K562 (cell line): ENCODE measurements at regions not wholly inside any gene's neighbourhood (a gene's known extent, or its start where the extent isn't known, plus 50 kb on each side); places are given as distances from the start of the nearest gene placed in this dataset.

Experiments used
- ATAC-seq: fragments of 200-7000 bp; cut with Tn5 transposase; 3 replicates; pipeline ENCODE4 v1.9.1; 2020; ENCODE audit warnings: moderate library complexity
- BruUV-seq: library from RNA; stranded (reverse); fragments of 400-500 nt; replicated peaks from 2 replicates; lab custom pipeline; 2021; lab: Mats Ljungman, UMichigan
- CTCF ChIA-PET: fragments of 300-600 bp; formaldehyde crosslinking; extraction: SDS; loops from one replicate; lab custom pipeline; 2021; ENCODE audit warnings: low intra/inter-chr PET ratio; lab: Yijun Ruan, JAX
- POLR2A ChIA-PET: fragments of 300-600, 350-650 bp; sonication (Branson Sonifier 250); formaldehyde crosslinking; extraction: SDS; loops from one replicate; lab custom pipeline; 2021; ENCODE audit warnings: antibody characterized with exemption, inconsistent platforms; lab: Yijun Ruan, JAX
- DNase-seq, 4 experiments: peaks; one replicate each; pipeline versions ENCODE4 v3.0.0 to v3.0.0-alpha.2; 2011 to 2018; ENCODE audit warnings: low spot score in 3 of 4, mixed read lengths in 3 of 4; ENCODE audit errors: extremely low read depth in 1 of 4
- FAIRE-seq: peaks from 2 replicates; lab custom pipeline; 2011; peaks lifted over from hg19 to GRCh38; lab: Jason Lieb, UNC
- H2AFZ ChIP-seq: 2 replicates; pipeline ENCODE4 v1.6.0; 2011; ENCODE audit warnings: low read depth, low read length, control low read depth, inconsistent platforms
- H3K27ac ChIP-seq: fragments of 200-600 bp; 3 replicates; pipeline ENCODE4 v1.8.0; 2011; ENCODE audit warnings: low read depth, mild to moderate bottlenecking, control low read depth, inconsistent platforms, low read length, moderate library complexity, mixed read lengths; ENCODE audit errors: extremely low read depth
- H3K27me3 ChIP-seq, 2 experiments: fragments of 300-600 bp in 1 of 2; 2 replicates in 1 of 2; 3 replicates in 1 of 2; pipeline versions ENCODE4 v1.6.0 to v1.8.0; 2011; ENCODE audit warnings: inconsistent platforms in 2 of 2, low read length in 2 of 2, mild to moderate bottlenecking in 1 of 2, mixed read lengths in 1 of 2, moderate library complexity in 1 of 2; ENCODE audit not compliant: control insufficient read depth in 2 of 2, insufficient read depth in 2 of 2
- H3K36me3 ChIP-seq: fragments of 300-600 bp; 3 replicates; pipeline ENCODE4 v1.8.0; 2011; ENCODE audit warnings: mild to moderate bottlenecking, low read length, inconsistent platforms; ENCODE audit not compliant: control insufficient read depth, insufficient read depth
- H3K4me1 ChIP-seq, 2 experiments: fragments of 200-600 bp in 1 of 2; replicated peaks in 1 of 2; 2 replicates in 1 of 2; 3 replicates in 1 of 2; pipeline versions ENCODE4 v1.5.1 to v1.8.0; 2011; ENCODE audit warnings: inconsistent platforms in 2 of 2, low read length in 2 of 2, mild to moderate bottlenecking in 1 of 2, mixed read lengths in 1 of 2, moderate library complexity in 1 of 2; ENCODE audit not compliant: control insufficient read depth in 2 of 2, insufficient read depth in 2 of 2
- H3K4me2 ChIP-seq: 2 replicates; pipeline ENCODE4 v1.6.1; 2011; ENCODE audit warnings: low read length, control low read depth, inconsistent platforms, mixed read lengths; ENCODE audit not compliant: insufficient read depth
- H3K4me3 ChIP-seq: fragments of 200-600 bp; sonication (generic), shearing (Covaris generic); 2 replicates; pipeline ENCODE4 v1.5.1; 2016; ENCODE audit warnings: control low read depth, inconsistent platforms
- H3K79me2 ChIP-seq: fragments of 200-600 bp; 3 replicates; pipeline ENCODE4 v1.8.0; 2011; ENCODE audit warnings: low read length, inconsistent platforms; ENCODE audit not compliant: control insufficient read depth, insufficient read depth
- H3K9ac ChIP-seq, 2 experiments: 2 replicates each; pipeline versions ENCODE4 v1.6.0 to v1.6.1; 2011; ENCODE audit warnings: low read depth in 2 of 2, low read length in 2 of 2, control low read depth in 1 of 2, inconsistent platforms in 1 of 2, mild to moderate bottlenecking in 1 of 2, mixed read lengths in 1 of 2; ENCODE audit not compliant: insufficient read depth in 1 of 2
- H3K9me1 ChIP-seq: one replicate; pipeline ENCODE4 v1.6.0; 2011; ENCODE audit warnings: inconsistent platforms, mild to moderate bottlenecking, low read length, moderate library complexity; ENCODE audit not compliant: control insufficient read depth, insufficient read depth
- H3K9me3 ChIP-seq: replicated peaks from 2 replicates; pipeline ENCODE4 v1.5.1; 2011; ENCODE audit warnings: low read depth, low read length, inconsistent platforms; ENCODE audit not compliant: control insufficient read depth, insufficient read depth
- H4K20me1 ChIP-seq: replicated peaks from 2 replicates; pipeline ENCODE4 v1.6.1; 2011; ENCODE audit warnings: low read length, inconsistent platforms, mixed read lengths; ENCODE audit not compliant: control insufficient read depth, insufficient read depth
- ETS1 ChIP-seq: conservative IDR thresholded peaks from 2 replicates; pipeline ENCODE4 v1.6.1; 2011; ENCODE audit warnings: low read depth, mild to moderate bottlenecking, low read length; ENCODE audit not compliant: control insufficient read depth
- GABPB1 ChIP-seq: sonication (generic); formaldehyde crosslinking; IDR thresholded peaks from 2 replicates; pipeline ENCODE4 v1.8.0; 2022; ENCODE audit warnings: mild to moderate bottlenecking, missing genetic modification reagents
- NCOA1 ChIP-seq: fragments of 450-650 bp; IDR thresholded peaks from 2 replicates; pipeline ENCODE4 v1.6.1; 2016; ENCODE audit warnings: low read depth
- RBM39 ChIP-seq: fragments of 200-400 bp; formaldehyde crosslinking; optimal IDR thresholded peaks from 2 replicates; pipeline ENCODE3; 2018; ENCODE audit warnings: low read depth, low read length
- SNAPC5 ChIP-seq: fragments of 250-450 bp; sonication (Bioruptor Pico); IDR thresholded peaks from 2 replicates; pipeline ENCODE4 v1.8.0; 2021; ENCODE audit warnings: moderate library complexity, mild to moderate bottlenecking, inconsistent platforms
- ZBTB33 ChIP-seq: sonication (generic); formaldehyde crosslinking; IDR thresholded peaks from 2 replicates; pipeline ENCODE4 v1.8.1; 2023; ENCODE audit warnings: mild to moderate bottlenecking, missing genetic modification reagents
- WGBS: fragments of 100-300 bp; shearing (Covaris generic); methylation state at CpG from one replicate; pipeline ENCODE4 v1.1.6; 2016; ENCODE audit warnings: low coverage, mixed read lengths; ENCODE audit not compliant: insufficient coverage; ENCODE audit errors: missing lambda C conversion rate; 5-methylcytosine and 5-hydroxymethylcytosine counted together
- in situ Hi-C: fragments of 300-500 bp; cut with MboI; formaldehyde crosslinking; loops from 4 replicates; pipeline ENCODE4 v1.15.0; 2018; ENCODE audit warnings: inconsistent platforms, mixed read lengths
- intact Hi-C: fragments of 100-400 bp; cut with micrococcal nuclease; formaldehyde crosslinking; loops from 2 replicates; pipeline ENCODE4 v1.14.2; 2022

DNA sequence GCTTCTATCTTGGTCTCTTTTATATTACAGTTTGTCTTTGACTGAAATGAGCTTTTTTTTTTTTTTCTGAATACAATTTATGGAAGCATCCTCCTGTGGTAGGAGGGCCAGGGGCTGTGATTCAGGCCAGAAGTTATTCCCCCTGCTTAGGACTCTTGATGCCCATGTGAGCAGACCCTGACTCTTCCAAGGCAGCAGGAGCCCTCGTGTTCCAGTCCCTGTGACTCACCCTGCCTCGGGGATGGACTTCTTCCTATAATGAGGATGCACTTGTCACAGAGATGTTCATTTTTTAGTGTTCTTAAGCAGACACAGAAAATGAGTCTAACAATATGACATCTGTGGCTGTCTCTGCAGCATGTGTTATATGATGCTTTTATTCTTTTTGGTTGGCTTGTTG lies 1293.7 kb upstream of the AUTS2 start:
- Histone ChIP-seq H3K27me3 (no peaks in the 10 kb centered on the region), H3K9me1 (no peaks in the 10 kb centered on the region), H3K9ac (no peak overlapping the region), H2AFZ (no peak overlapping the region), H3K9me3 (no peaks in the 10 kb centered on the region), H3K4me1 (no peaks in the 10 kb centered on the region), H3K36me3 (no peaks in the 10 kb centered on the region), H3K4me2 (no peak overlapping the region), H3K27ac (no peak overlapping the region), H3K79me2 (no peaks in the 10 kb centered on the region), H4K20me1 (no peaks in the 10 kb centered on the region), H3K4me3 (no peak overlapping the region)
- no peak for TF ChIP-seq SNAPC5 (CRISPR knock-in tag)
- no peak for TF ChIP-seq RBM39
- no peak for TF ChIP-seq ZBTB33
- no peak for TF ChIP-seq ETS1
- TF ChIP-seq NCOA1: no peak
- TF ChIP-seq GABPB1 (CRISPR knock-in tag): no peak
- DNase-seq (no peak), FAIRE-seq (no peak), ATAC-seq (no peak)
- in situ Hi-C loops: no loop called here
- CTCF ChIA-PET: no interaction called here
- BruUV-seq: no TSS peak
- 0% methylated on average over 2 of the region's 2 CpGs for WGBS
- POLR2A ChIA-PET: no interaction called here
- intact Hi-C loops: no loop called here
